Fibroblast of skin of right biceps (primary cell): ENCODE measurements at regions not wholly inside any gene's neighbourhood (a gene's known extent, or its start where the extent isn't known, plus 50 kb on each side); places are given as distances from the start of the nearest gene placed in this dataset.
"Not testable (repeated sequence)": the region's sequence is repeated elsewhere in the genome, so short reads cannot be mapped to it uniquely, and the experiment has no call there.

Experiments used
- DNase-seq: peaks from one replicate; pipeline ENCODE4 v3.0.0-alpha.2; 2013

- no peak for DNase-seq
Measured at GRCh38 chr1:228996281-228996680, 261.0 kb downstream of the RHOU start.

GRCh38 chr1:228997721-228998144 lies 262.5 kb downstream of the RHOU start:
- DNase-seq = no peak

GRCh38 chr1:228998179-228998578 lies 262.9 kb downstream of the RHOU start:
- no peak for DNase-seq

GRCh38 chr1:228999446-229000170 lies 264.3 kb downstream of the RHOU start:
- no peak for DNase-seq

GRCh38 chr1:229000187-229000586 lies 264.9 kb downstream of the RHOU start:
- DNase-seq = no peak

- no peak for DNase-seq
Measured at GRCh38 chr1:229001467-229002011, 266.3 kb downstream of the RHOU start.

GRCh38 chr1:229002037-229002436 lies 266.8 kb downstream of the RHOU start:
- no peak for DNase-seq

- DNase-seq = no peak
Measured at GRCh38 chr1:229002451-229002960, 267.2 kb downstream of the RHOU start.

GRCh38 chr1:229003233-229004031 lies 267.5 kb upstream of the RAB4A start:
- no peak for DNase-seq

GRCh38 chr1:229004066-229004833 lies 266.7 kb upstream of the RAB4A start:
- no peak for DNase-seq

- no peak for DNase-seq
Measured at GRCh38 chr1:229005097-229005496, 265.8 kb upstream of the RAB4A start.

GRCh38 chr1:229005556-229005955 lies 265.4 kb upstream of the RAB4A start:
- DNase-seq = no peak

- DNase-seq = no peak
Measured at GRCh38 chr1:229006121-229006870, 264.6 kb upstream of the RAB4A start.

- DNase-seq = no peak
Measured at GRCh38 chr1:229007167-229007566, 263.7 kb upstream of the RAB4A start.

- DNase-seq = no peak
Measured at GRCh38 chr1:229007701-229008100, 263.2 kb upstream of the RAB4A start.

- DNase-seq = not testable (repeated sequence)
Measured at GRCh38 chr1:229008347-229008746, 262.6 kb upstream of the RAB4A start.

GRCh38 chr1:229011022-229011421 lies 259.9 kb upstream of the RAB4A start:
- no peak for DNase-seq

GRCh38 chr1:229012823-229013222 lies 258.1 kb upstream of the RAB4A start:
- DNase-seq = peak; percentile 26

- no peak for DNase-seq
Measured at GRCh38 chr1:229013981-229014380, 256.9 kb upstream of the RAB4A start.

- DNase-seq = no peak
Measured at GRCh38 chr1:229015806-229016205, 255.1 kb upstream of the RAB4A start.

GRCh38 chr1:229017091-229017490 lies 253.8 kb upstream of the RAB4A start:
- no peak for DNase-seq

- no peak for DNase-seq
Measured at GRCh38 chr1:229018674-229019295, 252.1 kb upstream of the RAB4A start.
